ENCODE measurements at regions not wholly inside any gene's neighbourhood (a gene's known extent, or its start where the extent isn't known, plus 50 kb on each side); places are given as distances from the start of the nearest gene placed in this dataset.

- H3K27me3 ChIP-seq (ENCODE audit: insufficient read depth, poor library complexity, severe bottlenecking), result no peaks in the 10 kb centered on the region
- TF ChIP-seq CTCF (IDR thresholded peaks at IDR 0.05; ENCODE audit: insufficient read depth, low read length) (no peak), REST (IDR thresholded peaks at IDR 0.05; ENCODE audit: insufficient replicate concordance, low read depth) (no peak)
- no peak for DNase-seq (ENCODE audit: low read depth in 1 of 2, low spot score in 1 of 2)
- no peak overlapping the region for H3K27ac ChIP-seq (replicated peaks)
- no peak overlapping the region for H3K4me3 ChIP-seq (replicated peaks; ENCODE audit: insufficient read depth, low read length)
Measured at GRCh38 chr6:14284969-14285590, 167.5 kb downstream of the CD83 start.

- Histone ChIP-seq H3K27me3 (ENCODE audit: insufficient read depth, poor library complexity, severe bottlenecking) (no peaks in the 10 kb centered on the region), H3K4me3 (replicated peaks; ENCODE audit: insufficient read depth, low read length) (no peak overlapping the region), H3K27ac (replicated peaks) (no peak overlapping the region)
- TF ChIP-seq CTCF (IDR thresholded peaks at IDR 0.05; ENCODE audit: insufficient read depth, low read length) (no peak), REST (IDR thresholded peaks at IDR 0.05; ENCODE audit: insufficient replicate concordance, low read depth) (no peak), GABPA (IDR thresholded peaks at IDR 0.05; ENCODE audit: low read depth) (no peak), SPI1 (IDR thresholded peaks at IDR 0.05; ENCODE audit: borderline replicate concordance, low read depth) (no peak)
- DNase-seq (ENCODE audit: low read depth in 1 of 2, low spot score in 1 of 2), result no peak
Measured at GRCh38 chr6:14286144-14286543, 168.6 kb downstream of the CD83 start.

- H3K27me3 ChIP-seq (ENCODE audit: insufficient read depth, poor library complexity, severe bottlenecking), result no peaks in the 10 kb centered on the region
- H3K27ac ChIP-seq (replicated peaks), result no peak overlapping the region
- DNase-seq (ENCODE audit: low read depth in 1 of 2, low spot score in 1 of 2), result no peak
- no peak overlapping the region for H3K4me3 ChIP-seq (replicated peaks; ENCODE audit: insufficient read depth, low read length)
- TF ChIP-seq CTCF (IDR thresholded peaks at IDR 0.05; ENCODE audit: insufficient read depth, low read length), result no peak
- TF ChIP-seq SPI1 (IDR thresholded peaks at IDR 0.05; ENCODE audit: borderline replicate concordance, low read depth), result no peak
Measured at GRCh38 chr6:14286634-14287428, 169.3 kb downstream of the CD83 start.

- no peaks in the 10 kb centered on the region for H3K27me3 ChIP-seq (ENCODE audit: insufficient read depth, poor library complexity, severe bottlenecking)
- no peak for DNase-seq (ENCODE audit: low read depth in 1 of 2, low spot score in 1 of 2)
- no peak overlapping the region for H3K4me3 ChIP-seq (replicated peaks; ENCODE audit: insufficient read depth, low read length)
- TF ChIP-seq GABPA (IDR thresholded peaks at IDR 0.05; ENCODE audit: low read depth) (no peak), POLR2AphosphoS5 (IDR thresholded peaks at IDR 0.05; ENCODE audit: low read depth) (no peak), SPI1 (IDR thresholded peaks at IDR 0.05; ENCODE audit: borderline replicate concordance, low read depth) (no peak), REST (IDR thresholded peaks at IDR 0.05; ENCODE audit: insufficient replicate concordance, low read depth) (no peak)
- H3K27ac ChIP-seq (replicated peaks), result no peak overlapping the region
Measured at GRCh38 chr6:14287707-14288106, 170.1 kb downstream of the CD83 start.

Measured in HL-60 (cell line).